IMR-90 (cell line): ENCODE measurements at regions not wholly inside any gene's neighbourhood (a gene's known extent, or its start where the extent isn't known, plus 50 kb on each side); places are given as distances from the start of the nearest gene placed in this dataset.

Experiments used
- ATAC-seq: fragments of 200-7000 bp; cut with Tn5 transposase; 2 replicates; pipeline ENCODE4 v1.9.1; 2020; ENCODE audit warnings: low read depth, mild to moderate bottlenecking, moderate library complexity
- BruUV-seq: library from RNA; stranded (reverse); fragments of 400-500 nt; replicated peaks from 2 replicates; lab custom pipeline; 2021; lab: Mats Ljungman, UMichigan
- CTCF ChIA-PET: fragments of 300-600 bp; formaldehyde crosslinking; extraction: SDS; loops from one replicate; lab custom pipeline; 2021; ENCODE audit warnings: antibody characterized with exemption; lab: Yijun Ruan, JAX
- POLR2A ChIA-PET: fragments of 300-600 bp; sonication (Branson Sonifier 250); formaldehyde crosslinking; loops from one replicate; lab custom pipeline; 2022; ENCODE audit warnings: antibody characterized with exemption; ENCODE audit not compliant: unreplicated experiment; lab: Charles Lee
- DNase-seq: peaks from one replicate; pipeline ENCODE4 v3.0.0; 2013
- H2AFZ ChIP-seq: replicated peaks from 2 replicates; pipeline ENCODE3; 2013; ENCODE audit warnings: low read length, mild to moderate bottlenecking; ENCODE audit not compliant: poor library complexity
- H2AK5ac ChIP-seq: 2 replicates; pipeline ENCODE4 v1.6.1; 2013; ENCODE audit warnings: low read depth, low read length, inconsistent platforms
- H2AK9ac ChIP-seq: replicated peaks from 2 replicates; pipeline ENCODE3; 2013; ENCODE audit warnings: mild to moderate bottlenecking, low read depth, low read length, moderate library complexity; ENCODE audit not compliant: poor library complexity
- H2BK120ac ChIP-seq: 2 replicates; pipeline ENCODE4 v1.6.1; 2013; ENCODE audit warnings: low read depth, low read length, inconsistent platforms
- H2BK15ac ChIP-seq: 3 replicates; pipeline ENCODE4 v1.6.1; 2013; ENCODE audit warnings: low read depth, low read length, inconsistent platforms
- H2BK20ac ChIP-seq: 2 replicates; pipeline ENCODE4 v1.6.1; 2013; ENCODE audit warnings: low read depth, mild to moderate bottlenecking, inconsistent platforms, low read length, moderate library complexity
- H2BK5ac ChIP-seq: 2 replicates; pipeline ENCODE4 v1.6.1; 2013; ENCODE audit warnings: mild to moderate bottlenecking, low read depth, low read length, inconsistent platforms; ENCODE audit not compliant: poor library complexity, severe bottlenecking
- H3K14ac ChIP-seq: replicated peaks from 2 replicates; pipeline ENCODE4 v1.6.1; 2013; ENCODE audit warnings: low read depth, low read length, inconsistent platforms
- H3K18ac ChIP-seq: 2 replicates; pipeline ENCODE4 v1.6.1; 2013; ENCODE audit warnings: low read depth, low read length, control low read depth
- H3K23ac ChIP-seq: 2 replicates; pipeline ENCODE4 v1.6.1; 2013; ENCODE audit warnings: low read depth, low read length, inconsistent platforms
- H3K27ac ChIP-seq: 2 replicates; pipeline ENCODE4 v1.5.1; 2013; ENCODE audit warnings: mild to moderate bottlenecking, control low read depth, low read length; ENCODE audit not compliant: insufficient read depth
- H3K27me3 ChIP-seq: 2 replicates; pipeline ENCODE4 v1.6.1; 2013; ENCODE audit warnings: low read length; ENCODE audit not compliant: control insufficient read depth, insufficient read depth
- H3K36me3 ChIP-seq: 2 replicates; pipeline ENCODE4 v1.6.1; 2013; ENCODE audit warnings: low read length, mixed read lengths; ENCODE audit not compliant: control insufficient read depth, insufficient read depth
- H3K4ac ChIP-seq: 2 replicates; pipeline ENCODE4 v1.6.1; 2013; ENCODE audit warnings: low read depth, low read length, inconsistent platforms
- H3K4me1 ChIP-seq: 2 replicates; pipeline ENCODE4 v1.6.1; 2013; ENCODE audit warnings: low read length, mixed read lengths; ENCODE audit not compliant: control insufficient read depth, insufficient read depth
- H3K4me2 ChIP-seq: 2 replicates; pipeline ENCODE4 v1.6.1; 2013; ENCODE audit warnings: low read depth, mild to moderate bottlenecking, control low read depth, low read length, moderate library complexity
- H3K4me3 ChIP-seq: 2 replicates; pipeline ENCODE4 v1.5.1; 2013; ENCODE audit warnings: low read depth, mild to moderate bottlenecking, control low read depth, low read length, moderate library complexity; ENCODE audit not compliant: insufficient read depth
- H3K56ac ChIP-seq: 2 replicates; pipeline ENCODE4 v1.6.1; 2013; ENCODE audit warnings: low read length, inconsistent platforms; ENCODE audit not compliant: insufficient read depth; ENCODE audit errors: extremely low read depth
- H3K79me1 ChIP-seq, 2 experiments: 2 replicates each; pipeline ENCODE4 v1.6.1; 2013; ENCODE audit warnings: low read length in 2 of 2, inconsistent platforms in 1 of 2, low read depth in 1 of 2
- H3K9ac ChIP-seq: 2 replicates; pipeline ENCODE4 v1.6.1; 2013; ENCODE audit warnings: low read depth, low read length, control low read depth
- H3K9me1 ChIP-seq: 2 replicates; pipeline ENCODE4 v1.6.1; 2013; ENCODE audit warnings: low read length, inconsistent platforms; ENCODE audit not compliant: insufficient read depth
- H3K9me3 ChIP-seq: 2 replicates; pipeline ENCODE4 v1.6.1; 2013; ENCODE audit warnings: low read length; ENCODE audit not compliant: control insufficient read depth, insufficient read depth
- H4K20me1 ChIP-seq: 2 replicates; pipeline ENCODE4 v1.6.1; 2013; ENCODE audit warnings: low read length, inconsistent platforms; ENCODE audit not compliant: insufficient read depth
- H4K5ac ChIP-seq: 2 replicates; pipeline ENCODE4 v1.6.1; 2013; ENCODE audit warnings: mild to moderate bottlenecking, low read depth, low read length, control low read depth
- H4K8ac ChIP-seq, 2 experiments: 2 replicates each; pipeline ENCODE4 v1.6.1; 2013; ENCODE audit warnings: low read depth in 2 of 2, low read length in 2 of 2, control low read depth in 1 of 2, inconsistent platforms in 1 of 2
- H4K91ac ChIP-seq: 2 replicates; pipeline ENCODE4 v1.6.1; 2013; ENCODE audit warnings: low read depth, low read length, inconsistent platforms; ENCODE audit not compliant: insufficient read depth
- BHLHE40 ChIP-seq: fragments of 150-350 bp; IDR thresholded peaks from 2 replicates; pipeline ENCODE4 v1.6.1; 2016; ENCODE audit warnings: mild to moderate bottlenecking, low read depth, low read length
- CEBPB ChIP-seq: IDR thresholded peaks from 2 replicates; pipeline ENCODE4 v1.6.1; 2012; ENCODE audit warnings: low read depth, low read length, improper control_type of control experiment
- CHD1 ChIP-seq: IDR thresholded peaks from 2 replicates; pipeline ENCODE4 v1.6.1; 2012; ENCODE audit warnings: low read depth, low read length, improper control_type of control experiment
- ELK1 ChIP-seq: fragments of 150-350 bp; IDR thresholded peaks from 2 replicates; pipeline ENCODE4 v1.6.1; 2016; ENCODE audit warnings: low read depth, mild to moderate bottlenecking, low read length, moderate library complexity, borderline replicate concordance
- FOS ChIP-seq: fragments of 150-350 bp; IDR thresholded peaks from 2 replicates; pipeline ENCODE4 v1.6.1; 2016; ENCODE audit warnings: low read depth, low read length
- MAFK ChIP-seq: IDR thresholded peaks from 2 replicates; pipeline ENCODE4 v1.6.1; 2012; ENCODE audit warnings: low read depth, low read length, improper control_type of control experiment
- MAZ ChIP-seq: IDR thresholded peaks from 2 replicates; pipeline ENCODE4 v1.6.1; 2012; ENCODE audit warnings: low read depth, mild to moderate bottlenecking, low read length, improper control_type of control experiment, moderate library complexity, borderline replicate concordance
- MXI1 ChIP-seq: IDR thresholded peaks from 2 replicates; pipeline ENCODE4 v1.6.1; 2012; ENCODE audit warnings: low read depth, mild to moderate bottlenecking, low read length, moderate library complexity, borderline replicate concordance
- NFE2L2 ChIP-seq: fragments of 150-350 bp; IDR thresholded peaks from 2 replicates; pipeline ENCODE4 v1.6.1; 2016; ENCODE audit warnings: low read depth, mild to moderate bottlenecking, low read length
- POLR2A ChIP-seq: IDR thresholded peaks from 2 replicates; pipeline ENCODE4 v1.6.1; 2012; ENCODE audit warnings: mild to moderate bottlenecking, low read depth, low read length
- RAD21 ChIP-seq: IDR thresholded peaks from 2 replicates; pipeline ENCODE4 v1.6.1; 2012; ENCODE audit warnings: low read length, improper control_type of control experiment
- RCOR1 ChIP-seq: IDR thresholded peaks from 2 replicates; pipeline ENCODE4 v1.6.1; 2012; ENCODE audit warnings: mild to moderate bottlenecking, low read length, improper control_type of control experiment; ENCODE audit not compliant: insufficient replicate concordance
- RFX5 ChIP-seq: IDR thresholded peaks from 2 replicates; pipeline ENCODE4 v1.8.0; 2012; ENCODE audit warnings: low read depth, mild to moderate bottlenecking, low read length, moderate library complexity
- SMC3 ChIP-seq: fragments of 150-350 bp; IDR thresholded peaks from 2 replicates; pipeline ENCODE4 v1.6.1; 2016; ENCODE audit warnings: low read depth, mild to moderate bottlenecking, antibody characterized with exemption, low read length, moderate library complexity
- USF2 ChIP-seq: fragments of 150-350 bp; IDR thresholded peaks from 2 replicates; pipeline ENCODE4 v1.6.1; 2017; ENCODE audit warnings: mild to moderate bottlenecking, antibody characterized with exemption, low read length, low read depth
- WGBS, 2 experiments: methylation state at CpG; one replicate each; pipeline versions ENCODE4 v1.1.5 to v1.1.7; 2013; ENCODE audit warnings: missing lambda C conversion rate in 2 of 2; ENCODE audit not compliant: insufficient read length in 1 of 2; ENCODE audit errors: extremely low coverage in 2 of 2; 5-methylcytosine and 5-hydroxymethylcytosine counted together
- dilution Hi-C: fragments of 300-500 bp; cut with HindIII; formaldehyde crosslinking; loops from one replicate; pipeline ENCODE4 v1.14.3; 2018; ENCODE audit warnings: low sequenced_read_pairs; ENCODE audit not compliant: unreplicated experiment
- in situ Hi-C: fragments of 300-500 bp; cut with MboI; formaldehyde crosslinking; loops from 3 replicates; pipeline ENCODE4 v1.14.3; 2019; ENCODE audit warnings: low sequenced_read_pairs, inconsistent platforms, mixed read lengths
- intact Hi-C: fragments of 100-400 bp; cut with micrococcal nuclease; formaldehyde crosslinking; loops from 2 replicates; pipeline ENCODE4 v1.10.0; 2022
- TF ChIP-seq, protein P1 (sequence below): conservative IDR thresholded peaks from 2 replicates; pipeline ENCODE4 v1.5.1; 2012; ENCODE audit warnings: mild to moderate bottlenecking, low read depth, low read length, improper control_type of control experiment

DNA sequence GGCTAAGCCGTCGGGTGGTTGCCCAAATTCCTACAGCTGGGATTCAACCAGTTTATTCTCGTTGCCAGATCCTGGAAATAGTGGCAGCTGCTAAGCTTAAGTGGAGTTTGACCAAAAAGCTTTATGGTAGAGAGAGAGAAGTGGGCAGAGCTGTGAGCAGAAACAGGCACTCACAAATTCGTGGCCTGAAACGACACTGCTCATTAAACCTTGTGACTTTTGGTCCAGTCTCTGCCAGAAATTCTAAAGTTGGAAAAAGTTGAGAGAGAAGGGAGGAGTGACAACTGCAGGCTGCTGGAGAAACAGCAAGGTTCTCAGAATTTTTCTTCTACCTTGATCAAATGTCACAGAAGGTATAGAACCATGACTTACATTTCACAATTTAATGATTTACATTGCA is 131.5 kb downstream of the MTX3 start:
- Histone ChIP-seq H3K9me3 (no peaks in the 10 kb centered on the region), H3K14ac (no peak overlapping the region), H3K4me2 (no peak overlapping the region), H4K8ac (no peak overlapping the region), H3K56ac (no peak overlapping the region), H4K20me1 (no peaks in the 10 kb centered on the region), H3K23ac (no peak overlapping the region), H2BK5ac (no peak overlapping the region), H3K79me1 (no peaks in the 10 kb centered on the region), H2AK9ac (no peak overlapping the region), H3K9me1 (no peaks in the 10 kb centered on the region), H3K4me1 (no peaks in the 10 kb centered on the region), H2AK5ac (no peak overlapping the region), H2BK15ac (no peak overlapping the region), H4K5ac (no peak overlapping the region), H2AFZ (no peak overlapping the region), H2BK120ac (no peak overlapping the region), H3K9ac (no peak overlapping the region), H4K91ac (no peak overlapping the region), H3K27me3 (peaks cover 9% of the 10 kb centered on the region), H3K4me3 (no peak overlapping the region), H2BK20ac (no peak overlapping the region), H3K27ac (no peak overlapping the region), H3K4ac (no peak overlapping the region), H3K36me3 (no peaks in the 10 kb centered on the region), H3K18ac (no peak overlapping the region)
- TF ChIP-seq RAD21 (no peak), CEBPB (no peak), MXI1 (no peak), NFE2L2 (no peak), MAFK (no peak), ELK1 (no peak), BHLHE40 (no peak), FOS (no peak), SMC3 (no peak), POLR2A (no peak), CHD1 (no peak), MAZ (no peak), RCOR1 (no peak), RFX5 (no peak), USF2 (no peak)
- TF ChIP-seq, protein P1, sequence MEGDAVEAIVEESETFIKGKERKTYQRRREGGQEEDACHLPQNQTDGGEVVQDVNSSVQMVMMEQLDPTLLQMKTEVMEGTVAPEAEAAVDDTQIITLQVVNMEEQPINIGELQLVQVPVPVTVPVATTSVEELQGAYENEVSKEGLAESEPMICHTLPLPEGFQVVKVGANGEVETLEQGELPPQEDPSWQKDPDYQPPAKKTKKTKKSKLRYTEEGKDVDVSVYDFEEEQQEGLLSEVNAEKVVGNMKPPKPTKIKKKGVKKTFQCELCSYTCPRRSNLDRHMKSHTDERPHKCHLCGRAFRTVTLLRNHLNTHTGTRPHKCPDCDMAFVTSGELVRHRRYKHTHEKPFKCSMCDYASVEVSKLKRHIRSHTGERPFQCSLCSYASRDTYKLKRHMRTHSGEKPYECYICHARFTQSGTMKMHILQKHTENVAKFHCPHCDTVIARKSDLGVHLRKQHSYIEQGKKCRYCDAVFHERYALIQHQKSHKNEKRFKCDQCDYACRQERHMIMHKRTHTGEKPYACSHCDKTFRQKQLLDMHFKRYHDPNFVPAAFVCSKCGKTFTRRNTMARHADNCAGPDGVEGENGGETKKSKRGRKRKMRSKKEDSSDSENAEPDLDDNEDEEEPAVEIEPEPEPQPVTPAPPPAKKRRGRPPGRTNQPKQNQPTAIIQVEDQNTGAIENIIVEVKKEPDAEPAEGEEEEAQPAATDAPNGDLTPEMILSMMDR: no peak
- DNase-seq: no peak
- no peak for ATAC-seq
- intact Hi-C loops: loop anchor here (2.0 to 10.0 kb wide), 5 partner anchors 157 to 835 kb away; partner anchors contain the start of gene JMY
- no TSS peak for BruUV-seq
- POLR2A ChIA-PET: no interaction called here
- dilution Hi-C loops: no loop called here
- in situ Hi-C loops: loop anchor here (10.0 kb wide), 1 partner anchor 295 kb away; no protein-coding TSS in a partner anchor
- CTCF ChIA-PET: interaction anchor here (1.3 kb wide), 1 partner anchor 224 kb away, joined by 3 read pairs; no protein-coding TSS in a partner anchor
- WGBS, 2 experiments: 17% methylated on average over 1 of the region's 5 CpGs; no CpG with 5 or more reads in 1 of the 2 experiments
